Neural cell (in vitro differentiated cells): ENCODE measurements at regions not wholly inside any gene's neighbourhood (a gene's known extent, or its start where the extent isn't known, plus 50 kb on each side); places are given as distances from the start of the nearest gene placed in this dataset.

Source experiments
- H2AFZ ChIP-seq: fragments of 200-600, 300-800 bp; sonication (generic), shearing (Covaris generic); 2 replicates; pipeline ENCODE4 v1.6.0; 2014; ENCODE audit warnings: low read depth, mild to moderate bottlenecking, antibody characterized with exemption, low read length, moderate library complexity
- H3F3A ChIP-seq: fragments of 200-600 bp; shearing (Covaris generic); 2 replicates; pipeline ENCODE4 v1.6.1; 2016; ENCODE audit warnings: mild to moderate bottlenecking, moderate library complexity, mixed read lengths, antibody characterized with exemption, low read length; ENCODE audit not compliant: insufficient read depth, poor library complexity, severe bottlenecking
- H3K27ac ChIP-seq: fragments of 200-600, 300-800 bp; sonication (generic), shearing (Covaris generic); 2 replicates; pipeline ENCODE4 v1.5.1; 2014; ENCODE audit warnings: mild to moderate bottlenecking, low read length, moderate library complexity
- H3K27me3 ChIP-seq: fragments of 300-800, 200-600 bp; sonication (generic), shearing (Covaris generic); 2 replicates; pipeline ENCODE4 v1.6.0; 2014; ENCODE audit warnings: mild to moderate bottlenecking, low read depth, low read length, moderate library complexity; ENCODE audit not compliant: insufficient read depth
- H3K36me3 ChIP-seq: fragments of 300-800, 200-600 bp; sonication (generic), shearing (Covaris generic); 2 replicates; pipeline ENCODE4 v1.5.1; 2014; ENCODE audit warnings: mild to moderate bottlenecking, antibody characterized with exemption, low read length, moderate library complexity; ENCODE audit not compliant: insufficient read depth
- H3K4me2 ChIP-seq: fragments of 300-800, 200-600 bp; sonication (generic), shearing (Covaris generic); 2 replicates; pipeline ENCODE4 v1.6.0; 2014; ENCODE audit warnings: mild to moderate bottlenecking, low read length
- H3K4me3 ChIP-seq: fragments of 300-800, 200-600 bp; sonication (generic), shearing (Covaris generic); 2 replicates; pipeline ENCODE4 v1.5.1; 2014; ENCODE audit warnings: mild to moderate bottlenecking, low read length, moderate library complexity
- H3K79me2 ChIP-seq: fragments of 200-600 bp; shearing (Covaris generic); replicated peaks from 2 replicates; pipeline ENCODE4 v1.6.0; 2014; ENCODE audit warnings: mild to moderate bottlenecking, low read length, moderate library complexity; ENCODE audit not compliant: insufficient read depth
- H3K9ac ChIP-seq: fragments of 300-800, 200-600 bp; sonication (generic), shearing (Covaris generic); 2 replicates; pipeline ENCODE4 v1.6.1; 2016; ENCODE audit warnings: mild to moderate bottlenecking, low read length, mixed read lengths
- H3K9me2 ChIP-seq: fragments of 200-600 bp; shearing (Covaris generic); 2 replicates; pipeline ENCODE4 v1.6.1; 2016; ENCODE audit warnings: mild to moderate bottlenecking, low read length, mixed read lengths; ENCODE audit not compliant: insufficient read depth
- H3K9me3 ChIP-seq: fragments of 200-600, 300-800 bp; sonication (generic), shearing (Covaris generic); 2 replicates; pipeline ENCODE4 v1.6.1; 2016; ENCODE audit warnings: mild to moderate bottlenecking, mixed run types, low read length, moderate library complexity, mixed read lengths
- H4K20me1 ChIP-seq: fragments of 200-600 bp; shearing (Covaris generic); 2 replicates; pipeline ENCODE4 v1.6.1; 2016; ENCODE audit warnings: mild to moderate bottlenecking, mixed run types; ENCODE audit not compliant: insufficient read depth
- CTCF ChIP-seq: fragments of 450-650 bp; IDR thresholded peaks from 2 replicates; pipeline ENCODE4 v1.5.1; 2014; ENCODE audit warnings: antibody characterized with exemption, mild to moderate bottlenecking, moderate library complexity; ENCODE audit not compliant: poor library complexity, severe bottlenecking
- EP300 ChIP-seq: fragments of 450-650 bp; conservative IDR thresholded peaks from 2 replicates; pipeline ENCODE4 v1.6.1; 2014; ENCODE audit warnings: antibody characterized with exemption, mild to moderate bottlenecking, moderate library complexity; ENCODE audit not compliant: poor library complexity, severe bottlenecking
- EZH2 ChIP-seq: fragments of 200-600, 300-800 bp; shearing (Covaris generic), sonication (generic); IDR thresholded peaks from 2 replicates; pipeline ENCODE4 v1.6.1; 2014; ENCODE audit warnings: antibody characterized with exemption, low read length, borderline replicate concordance, mild to moderate bottlenecking; ENCODE audit not compliant: insufficient read depth, poor library complexity, severe bottlenecking
- MXI1 ChIP-seq: fragments of 450-650 bp; conservative IDR thresholded peaks from 2 replicates; pipeline ENCODE4 v1.6.1; 2014; ENCODE audit warnings: antibody characterized with exemption, mild to moderate bottlenecking; ENCODE audit not compliant: poor library complexity, severe bottlenecking
- POLR2AphosphoS5 ChIP-seq: IDR thresholded peaks from 2 replicates; pipeline ENCODE4 v1.6.1; 2012
- RAD21 ChIP-seq: fragments of 450-650 bp; conservative IDR thresholded peaks from 2 replicates; pipeline ENCODE4 v1.6.1; 2014; ENCODE audit warnings: antibody characterized with exemption, mild to moderate bottlenecking, moderate library complexity
- REST ChIP-seq: IDR thresholded peaks from 2 replicates; pipeline ENCODE4 v1.6.1; 2012; ENCODE audit warnings: borderline replicate concordance
- SMC3 ChIP-seq: fragments of 450-650 bp; conservative IDR thresholded peaks from 2 replicates; pipeline ENCODE4 v1.6.1; 2014; ENCODE audit warnings: antibody characterized with exemption, mild to moderate bottlenecking, moderate library complexity; ENCODE audit not compliant: poor library complexity
- TAF1 ChIP-seq: IDR thresholded peaks from 2 replicates; pipeline ENCODE4 v1.6.1; 2012; ENCODE audit warnings: low read depth

GRCh38 chr2:144774809-144775208 lies 254.9 kb upstream of the ZEB2 start:
- TF ChIP-seq CTCF (no peak), REST (no peak), POLR2AphosphoS5 (no peak), EZH2 (no peak), RAD21 (no peak), TAF1 (no peak), EP300 (no peak), SMC3 (no peak), MXI1 (no peak)
- H3K9me2 ChIP-seq, result no peaks in the 10 kb centered on the region
- H3K4me3 ChIP-seq, result no peak overlapping the region
- no peak overlapping the region for H3K9ac ChIP-seq
- no peaks in the 10 kb centered on the region for H3F3A ChIP-seq
- no peak overlapping the region for H2AFZ ChIP-seq
- H3K9me3 ChIP-seq, result no peaks in the 10 kb centered on the region
- H3K4me2 ChIP-seq, result no peak overlapping the region
- no peaks in the 10 kb centered on the region for H4K20me1 ChIP-seq
- H3K79me2 ChIP-seq, result no peaks in the 10 kb centered on the region
- H3K27me3 ChIP-seq, result no peaks in the 10 kb centered on the region
- H3K36me3 ChIP-seq, result no peaks in the 10 kb centered on the region
- H3K27ac ChIP-seq, result no peak overlapping the region

GRCh38 chr2:144771348-144771747 lies 251.4 kb upstream of the ZEB2 start:
- Histone ChIP-seq H3K9me3 (no peaks in the 10 kb centered on the region), H2AFZ (no peak overlapping the region), H3K9me2 (no peaks in the 10 kb centered on the region), H3K4me2 (no peak overlapping the region), H3K27me3 (no peaks in the 10 kb centered on the region), H3K79me2 (no peaks in the 10 kb centered on the region), H4K20me1 (no peaks in the 10 kb centered on the region), H3K36me3 (no peaks in the 10 kb centered on the region), H3K4me3 (no peak overlapping the region), H3K9ac (no peak overlapping the region), H3F3A (no peaks in the 10 kb centered on the region), H3K27ac (no peak overlapping the region)
- TF ChIP-seq SMC3 (no peak), TAF1 (no peak), CTCF (no peak), MXI1 (no peak), POLR2AphosphoS5 (no peak)
